MCF 10A (cell line): ENCODE measurements at regions not wholly inside any gene's neighbourhood (a gene's known extent, or its start where the extent isn't known, plus 50 kb on each side); places are given as distances from the start of the nearest gene placed in this dataset.

Experiments used
- BruUV-seq: library from RNA; stranded (reverse); fragments of 400-500 nt; replicated peaks from 2 replicates; lab custom pipeline; 2021; lab: Mats Ljungman, UMichigan
- CTCF ChIA-PET: fragments of 300-600 bp; sonication (Branson Sonifier 250); formaldehyde crosslinking; extraction: SDS; loops from one replicate; lab custom pipeline; 2021; ENCODE audit warnings: antibody characterized with exemption, inconsistent platforms; lab: Yijun Ruan, JAX
- POLR2A ChIA-PET: fragments of 300-600, 350-650 bp; sonication (Branson Sonifier 250); formaldehyde crosslinking; extraction: SDS; loops from one replicate; lab custom pipeline; 2020; ENCODE audit warnings: antibody characterized with exemption, inconsistent platforms; lab: Yijun Ruan, JAX
- DNase-seq: peaks from one replicate; pipeline ENCODE4 v3.0.0-alpha.2; 2018; ENCODE audit not compliant: unreplicated experiment
- H3K27ac Mint-ChIP-seq: one replicate; pipeline ENCODE4 v1.8.0; 2022; ENCODE audit warnings: mild to moderate bottlenecking, low read depth, mixed read lengths; ENCODE audit not compliant: unreplicated experiment
- H3K27me3 Mint-ChIP-seq: one replicate; pipeline ENCODE4 v1.8.0; 2022; ENCODE audit warnings: mixed read lengths; ENCODE audit not compliant: insufficient read depth, unreplicated experiment
- H3K36me3 Mint-ChIP-seq: one replicate; pipeline ENCODE4 v1.8.0; 2022; ENCODE audit warnings: mild to moderate bottlenecking, moderate library complexity, mixed read lengths; ENCODE audit not compliant: insufficient read depth, unreplicated experiment
- H3K4me1 Mint-ChIP-seq: one replicate; pipeline ENCODE4 v1.8.0; 2022; ENCODE audit warnings: mixed read lengths; ENCODE audit not compliant: insufficient read depth, unreplicated experiment
- H3K4me3 Mint-ChIP-seq: one replicate; pipeline ENCODE4 v1.8.0; 2022; ENCODE audit warnings: mild to moderate bottlenecking, moderate library complexity, mixed read lengths; ENCODE audit not compliant: unreplicated experiment
- H3K9me3 Mint-ChIP-seq: one replicate; pipeline ENCODE4 v1.8.0; 2022; ENCODE audit warnings: mixed read lengths; ENCODE audit not compliant: unreplicated experiment
- CTCF ChIP-seq: fragments of 200-600 bp; IDR thresholded peaks from one replicate; pipeline ENCODE4 v1.8.0; 2022; ENCODE audit warnings: antibody characterized with exemption, mild to moderate bottlenecking; ENCODE audit not compliant: unreplicated experiment
- intact Hi-C: fragments of 100-400 bp; cut with micrococcal nuclease; formaldehyde crosslinking; loops from 2 replicates; pipeline ENCODE4 v1.14.1; 2022

GRCh38 chr11:42661942-42662341, 649.9 kb upstream of the API5 start:
- no peak overlapping the region for H3K4me3 Mint-ChIP-seq
- peaks cover 14% of the 10 kb centered on the region for H3K4me1 Mint-ChIP-seq
- ChIA-PET CTCF (interaction anchor here (0.7 kb wide), 1 partner anchor 1416 kb away, joined by 4 read pairs; no protein-coding TSS in a partner anchor), POLR2A (interaction anchor here (0.7 kb wide), 1 partner anchor 1442 kb away, joined by 4 read pairs; no protein-coding TSS in a partner anchor)
- BruUV-seq: no TSS peak
- H3K36me3 Mint-ChIP-seq: no peaks in the 10 kb centered on the region
- no peaks in the 10 kb centered on the region for H3K9me3 Mint-ChIP-seq
- no peak for TF ChIP-seq CTCF
- no peaks in the 10 kb centered on the region for H3K27me3 Mint-ChIP-seq
- no peak overlapping the region for H3K27ac Mint-ChIP-seq
- intact Hi-C loops: no loop called here
- no peak for DNase-seq

- no TSS peak for BruUV-seq
- H3K4me3 Mint-ChIP-seq: no peak overlapping the region
These were observed 642.4 kb upstream of the API5 start for GRCh38 chr11:42669248-42669976.

GRCh38 chr11:42674436-42674835, 637.4 kb upstream of the API5 start:
- ChIA-PET POLR2A (no interaction called here), CTCF (no interaction called here)
- BruUV-seq: no TSS peak
- no peaks in the 10 kb centered on the region for H3K4me1 Mint-ChIP-seq
- TF ChIP-seq CTCF: no peak
- intact Hi-C loops: no loop called here
- H3K27me3 Mint-ChIP-seq: no peaks in the 10 kb centered on the region
- no peaks in the 10 kb centered on the region for H3K9me3 Mint-ChIP-seq
- no peak for DNase-seq
- H3K27ac Mint-ChIP-seq: no peak overlapping the region
- H3K4me3 Mint-ChIP-seq: no peak overlapping the region
- H3K36me3 Mint-ChIP-seq: no peaks in the 10 kb centered on the region

More at GRCh38 chr11:42669248-42669976, 642.4 kb upstream of the API5 start:
- Mint-ChIP-seq H3K4me1 (peaks cover 13% of the 10 kb centered on the region), H3K27me3 (no peaks in the 10 kb centered on the region), H3K36me3 (no peaks in the 10 kb centered on the region), H3K9me3 (no peaks in the 10 kb centered on the region), H3K27ac (no peak overlapping the region)
- no peak for TF ChIP-seq CTCF
- ChIA-PET CTCF (interaction anchor here (0.9 kb wide), 1 partner anchor 9 kb away, joined by 3 read pairs; no protein-coding TSS in a partner anchor), POLR2A (no interaction called here)
- DNase-seq: no peak
- intact Hi-C loops: no loop called here

- intact Hi-C loops: no loop called here
- Mint-ChIP-seq H3K27me3 (peaks cover 7% of the 10 kb centered on the region), H3K4me3 (no peak overlapping the region), H3K27ac (no peak overlapping the region), H3K9me3 (peaks cover 7% of the 10 kb centered on the region), H3K4me1 (no peaks in the 10 kb centered on the region), H3K36me3 (no peaks in the 10 kb centered on the region)
- BruUV-seq: no TSS peak
- ChIA-PET POLR2A (no interaction called here), CTCF (interaction anchor here (0.5 kb wide), 1 partner anchor 20 kb away, joined by 3 read pairs; no protein-coding TSS in a partner anchor)
- no peak for TF ChIP-seq CTCF
- no peak for DNase-seq
These were observed 604.3 kb upstream of the API5 start for GRCh38 chr11:42707541-42707940.
